Pons (tissue), 1 donor: ENCODE measurements at regions not wholly inside any gene's neighbourhood (a gene's known extent, or its start where the extent isn't known, plus 50 kb on each side); places are given as distances from the start of the nearest gene placed in this dataset.
"Not testable (repeated sequence)": the region's sequence is repeated elsewhere in the genome, so short reads cannot be mapped to it uniquely, and the experiment has no call there.

Source experiments
- DNase-seq: peaks from one replicate; pipeline ENCODE4 v3.0.0-alpha.2; 2016; ENCODE audit warnings: low spot score

DNA sequence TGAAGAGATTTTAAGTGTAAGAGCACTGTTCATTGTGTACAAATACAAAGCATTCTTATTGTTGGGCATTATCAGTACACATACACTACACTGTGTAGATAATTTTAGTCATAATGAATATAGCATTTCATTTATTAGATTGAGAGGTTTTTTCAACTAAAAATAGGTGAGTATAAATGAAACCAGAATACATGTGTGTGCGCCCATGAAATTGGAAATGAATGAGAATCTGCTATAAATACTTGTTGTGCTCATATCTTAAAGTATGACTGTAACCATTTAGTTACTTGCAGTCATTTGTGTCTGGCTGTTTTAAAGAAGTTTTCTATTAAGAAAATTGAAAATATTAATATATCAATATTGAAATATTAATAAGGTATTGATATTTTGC lies 189.0 kb upstream of the MEF2C start:
- DNase-seq: no peak

DNA sequence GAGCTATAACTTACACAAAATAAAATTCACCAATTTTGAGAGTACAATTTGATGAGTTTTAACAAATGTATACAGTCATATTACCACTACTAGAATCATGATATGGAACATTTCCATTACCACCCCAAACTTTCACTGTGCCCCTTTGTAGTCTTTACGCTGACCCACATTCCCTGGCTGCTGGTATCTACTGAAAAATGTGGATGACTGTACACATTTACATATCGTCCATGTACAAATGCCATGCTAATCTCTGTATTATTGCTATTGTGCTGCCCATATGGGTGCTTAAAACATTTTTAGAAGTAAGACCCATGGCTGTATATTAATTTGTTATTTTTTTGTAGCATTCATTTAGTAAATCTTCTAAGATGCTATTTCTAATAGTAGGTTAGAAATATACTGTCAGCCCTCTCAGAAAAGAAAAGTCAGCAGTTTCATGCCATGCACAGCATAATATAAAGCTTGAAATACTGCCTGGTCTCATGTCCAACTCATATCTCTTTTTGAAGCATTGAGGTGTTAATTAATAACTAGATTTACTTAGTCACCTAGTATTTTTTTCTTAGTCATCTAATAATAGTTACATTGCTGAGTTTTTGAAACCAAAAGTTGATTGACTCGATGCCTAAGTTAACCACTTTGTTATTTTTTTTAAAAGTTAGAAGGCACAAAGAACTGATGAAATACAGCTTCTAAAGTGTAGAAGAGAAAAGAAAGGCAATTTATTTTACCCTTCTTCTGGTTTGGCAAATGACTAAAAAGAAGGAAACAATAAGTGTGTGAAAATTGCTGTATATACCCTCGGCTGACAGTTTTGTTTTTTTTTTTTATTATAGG lies 188.3 kb upstream of the MEF2C start:
- no peak for DNase-seq

DNA sequence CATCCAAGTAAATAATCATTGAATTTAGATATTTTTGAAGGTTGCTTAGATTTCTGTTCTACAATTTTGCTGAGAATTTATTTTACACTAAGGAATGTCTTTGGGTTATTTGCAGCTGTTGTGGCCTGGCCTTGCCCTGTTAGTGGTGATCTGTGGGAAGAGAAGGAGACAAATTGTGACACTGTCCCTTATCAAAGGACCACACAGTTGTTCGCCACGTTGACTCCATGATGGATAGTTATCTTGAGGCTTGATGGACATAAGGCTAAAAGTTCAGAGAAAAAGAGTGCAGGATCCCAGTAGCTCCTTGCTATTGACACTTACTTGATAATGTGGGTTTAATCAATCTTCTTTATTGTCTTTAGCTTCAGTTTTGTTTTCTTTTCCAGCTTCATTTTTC lies 186.6 kb upstream of the MEF2C start:
- DNase-seq: no peak

DNA sequence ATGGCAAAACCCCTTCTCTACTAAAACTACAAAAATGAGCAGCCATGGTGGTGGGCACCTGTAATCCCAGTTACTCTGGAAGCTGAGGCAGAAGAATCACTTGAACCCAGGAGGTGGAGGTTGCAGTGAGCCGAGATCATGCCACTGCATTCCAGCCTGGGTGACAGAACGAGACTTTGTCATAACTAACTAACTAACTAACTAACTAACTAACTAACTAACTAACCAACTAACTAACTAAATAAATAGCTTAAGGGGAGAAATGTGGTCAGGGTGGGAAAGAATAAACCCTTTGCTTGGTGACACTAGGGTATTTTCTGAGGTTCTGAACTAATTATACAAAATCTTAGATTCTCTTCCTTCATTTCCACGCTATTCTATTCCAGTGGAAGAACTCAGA lies 184.4 kb upstream of the MEF2C start:
- no peak for DNase-seq

DNA sequence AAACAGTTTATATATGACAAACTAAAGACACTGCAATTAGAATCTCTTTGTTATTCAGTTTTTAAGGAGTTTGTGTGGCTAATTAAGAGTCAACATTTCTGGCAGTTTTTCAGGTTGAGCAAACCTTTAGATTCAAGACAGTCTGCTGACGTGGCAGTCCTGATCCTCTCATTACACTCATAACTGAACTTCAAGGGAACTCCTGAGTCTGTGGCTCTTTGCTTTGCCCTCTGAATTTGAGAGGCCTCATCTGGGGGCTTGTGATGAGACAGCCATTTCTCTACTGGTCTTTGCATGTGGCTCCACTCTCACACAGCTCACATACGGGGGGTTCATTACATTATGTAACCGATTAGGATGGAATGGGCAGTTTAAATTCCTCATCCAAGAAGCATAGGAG lies 182.9 kb upstream of the MEF2C start:
- DNase-seq: no peak

DNA sequence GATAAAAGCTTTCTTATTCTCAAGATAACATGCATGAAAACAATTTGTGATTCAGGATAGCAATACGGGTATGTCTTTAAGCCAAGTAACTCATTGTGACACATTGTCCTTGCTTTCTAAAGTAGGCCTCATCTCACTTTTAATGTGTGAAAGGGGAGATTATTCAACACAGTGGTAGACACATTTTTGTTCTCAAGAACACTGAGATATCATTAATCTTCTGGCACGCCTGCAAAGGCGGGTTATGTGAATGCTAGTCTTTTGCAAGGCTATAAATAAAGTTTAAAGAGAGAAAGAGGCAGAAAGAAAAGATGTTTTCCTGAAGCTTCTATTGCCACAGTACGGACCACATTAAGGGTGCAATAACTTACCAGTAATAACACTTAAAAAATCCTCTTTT lies 181.8 kb upstream of the MEF2C start:
- no peak for DNase-seq

DNA sequence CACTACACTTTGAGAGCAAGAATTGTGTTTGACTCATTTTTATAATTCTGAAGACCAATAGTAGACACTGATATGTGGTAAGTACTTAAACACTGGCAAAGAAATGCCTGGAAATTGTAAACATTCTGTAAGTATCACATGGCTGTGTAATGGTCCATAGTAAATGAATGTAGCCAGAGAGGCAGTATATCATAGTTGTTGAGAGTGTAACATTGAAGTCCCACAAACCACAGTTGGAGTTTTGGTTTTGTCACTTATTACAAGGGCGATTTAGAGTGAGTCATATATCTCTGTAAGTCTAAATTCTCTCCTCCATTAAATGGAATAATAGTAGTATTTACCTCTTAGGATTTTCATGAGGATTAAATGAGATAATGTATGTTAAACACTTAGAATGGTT lies 181.1 kb upstream of the MEF2C start:
- DNase-seq: no peak

DNA sequence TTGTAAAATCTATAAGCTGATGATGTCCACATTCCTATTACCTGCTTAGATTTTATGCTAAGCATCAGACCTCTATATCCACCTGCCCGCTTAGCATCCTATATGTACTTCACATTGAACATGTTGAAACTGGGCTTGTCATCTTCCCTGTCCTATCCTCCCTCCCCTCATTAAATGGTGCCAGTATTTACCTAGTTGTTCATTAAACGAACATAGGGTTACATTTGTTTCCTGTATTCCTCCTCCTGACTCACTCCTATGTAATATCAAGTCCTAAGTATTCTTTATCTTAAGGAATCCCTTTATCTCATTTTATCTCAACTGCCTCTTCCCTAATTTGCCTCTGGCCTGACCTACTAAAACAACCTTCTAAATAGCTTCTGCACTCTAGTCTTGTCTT lies 177.8 kb upstream of the MEF2C start:
- DNase-seq: no peak

DNA sequence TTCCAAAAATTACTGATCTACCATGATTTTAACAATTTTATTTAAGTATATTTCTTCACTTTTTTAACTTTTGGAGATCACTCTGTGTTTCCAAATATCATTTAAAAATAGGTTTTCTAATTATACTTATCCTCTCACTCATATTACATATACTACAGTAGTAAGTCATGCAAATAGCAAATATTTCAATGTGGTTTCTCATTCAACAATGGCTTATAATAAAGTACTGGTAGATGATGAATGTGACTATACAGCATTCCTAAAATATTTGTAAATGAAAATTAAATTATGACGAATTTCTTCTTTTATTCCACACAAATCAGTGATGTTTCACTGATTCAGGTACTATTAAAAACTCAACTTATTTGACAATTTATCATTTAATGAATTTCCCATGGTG lies 176.3 kb upstream of the MEF2C start:
- no peak for DNase-seq

DNA sequence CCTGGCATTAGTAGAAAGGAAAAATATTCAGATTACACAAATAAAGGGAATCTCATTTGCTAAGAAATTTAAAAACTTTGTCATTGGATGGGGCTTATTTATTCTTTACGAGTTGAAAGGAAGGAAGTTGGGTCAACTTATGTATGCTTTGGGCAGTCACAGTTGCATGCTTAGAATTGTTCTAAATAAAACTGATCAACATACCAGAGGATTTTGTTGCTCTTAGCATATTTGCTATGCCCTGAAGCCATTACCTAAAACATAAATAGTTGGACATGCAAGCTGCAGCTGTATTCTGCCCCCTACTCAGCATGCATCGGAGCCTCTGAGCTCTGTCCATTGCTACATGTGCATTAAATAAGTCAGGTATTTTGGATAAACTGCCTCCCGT lies 172.7 kb upstream of the MEF2C start:
- DNase-seq: no peak

DNA sequence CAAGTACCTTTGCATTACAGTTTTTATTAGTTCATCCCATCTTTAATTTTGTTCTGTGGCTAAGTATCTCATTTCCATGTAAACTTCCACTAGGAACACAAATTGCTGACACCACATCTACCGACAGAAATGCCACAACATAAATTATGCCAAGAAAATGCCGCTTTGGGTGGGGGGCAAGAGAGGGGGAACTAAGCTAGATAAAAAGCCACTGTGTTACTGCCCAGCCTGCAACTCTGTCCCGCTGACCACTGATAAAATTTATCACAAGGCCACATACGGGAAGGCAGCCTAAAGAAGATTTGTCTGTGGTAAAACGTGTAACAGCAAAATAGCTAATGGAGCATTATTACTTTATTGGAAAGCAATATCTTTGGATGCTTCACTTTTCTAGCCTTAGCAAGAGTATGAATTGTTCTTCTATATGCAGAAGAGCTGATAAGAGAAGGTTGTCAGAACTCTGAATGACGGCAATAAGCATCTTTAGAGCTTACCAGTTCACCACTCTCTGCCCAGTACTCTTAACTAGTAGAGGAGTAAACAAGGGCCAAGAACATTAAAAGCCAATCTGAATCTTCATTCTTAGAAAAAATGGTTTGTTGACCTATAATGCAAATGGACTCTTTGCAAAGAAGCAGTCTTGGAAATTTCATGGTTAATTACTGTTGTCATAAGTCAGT lies 172.2 kb upstream of the MEF2C start:
- no peak for DNase-seq

DNA sequence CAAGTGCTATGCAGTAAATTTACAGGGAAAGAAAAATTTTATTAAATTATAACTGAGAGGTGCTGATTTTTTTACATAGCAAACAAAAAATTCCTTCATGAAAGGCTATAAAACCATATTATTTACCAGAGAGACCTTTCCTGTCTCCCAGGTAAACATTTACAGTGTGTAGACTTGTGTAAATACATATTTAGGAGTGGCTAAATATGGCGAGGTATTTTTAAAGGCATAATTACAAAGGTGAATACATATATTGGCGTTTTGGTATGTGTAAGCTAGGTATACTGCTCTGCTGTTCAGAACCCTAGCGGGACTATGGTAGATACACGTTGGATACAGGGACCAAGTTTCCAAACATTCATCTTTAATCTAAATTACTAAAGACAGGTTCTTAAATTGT lies 170.6 kb upstream of the MEF2C start:
- DNase-seq: no peak

DNA sequence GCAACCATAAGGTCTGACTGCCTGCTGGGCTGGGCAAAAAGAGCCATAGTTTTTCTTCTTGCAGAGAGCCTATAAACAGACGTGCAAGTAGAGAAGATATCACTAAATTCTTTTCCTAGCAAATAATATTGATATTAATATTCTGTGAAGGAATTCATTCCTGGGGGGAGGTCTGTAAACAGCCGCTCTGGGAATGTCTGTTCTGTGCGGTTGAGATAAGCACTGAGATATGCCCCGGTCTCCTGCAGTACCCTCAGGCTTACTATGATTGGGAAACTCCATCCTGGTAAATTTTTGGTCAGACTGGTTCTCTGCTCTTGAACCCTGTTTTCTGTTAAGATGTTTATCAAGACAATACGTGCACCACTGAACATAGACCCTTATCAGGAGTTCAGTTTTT lies 167.1 kb upstream of the MEF2C start:
- not testable (repeated sequence) for DNase-seq

DNA sequence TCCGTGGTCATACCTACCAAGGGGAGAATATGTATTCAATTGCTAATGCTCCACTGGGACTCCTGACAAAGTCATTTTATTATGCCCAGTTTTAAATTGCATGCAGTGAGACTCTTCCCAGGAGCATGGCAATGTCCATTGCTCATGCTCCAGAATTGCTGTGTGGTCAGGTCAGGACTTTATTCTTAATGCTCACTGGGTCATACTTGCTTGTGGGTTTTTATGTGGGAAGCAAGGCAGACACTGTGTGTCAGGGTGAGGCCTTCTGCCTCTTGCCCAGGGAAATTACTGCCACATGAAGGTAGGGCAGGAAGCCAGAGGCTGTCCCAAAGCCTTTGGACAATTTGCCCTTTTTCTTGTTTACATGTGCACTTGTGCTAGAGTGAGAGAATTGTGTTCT lies 164.6 kb upstream of the MEF2C start:
- no peak for DNase-seq

DNA sequence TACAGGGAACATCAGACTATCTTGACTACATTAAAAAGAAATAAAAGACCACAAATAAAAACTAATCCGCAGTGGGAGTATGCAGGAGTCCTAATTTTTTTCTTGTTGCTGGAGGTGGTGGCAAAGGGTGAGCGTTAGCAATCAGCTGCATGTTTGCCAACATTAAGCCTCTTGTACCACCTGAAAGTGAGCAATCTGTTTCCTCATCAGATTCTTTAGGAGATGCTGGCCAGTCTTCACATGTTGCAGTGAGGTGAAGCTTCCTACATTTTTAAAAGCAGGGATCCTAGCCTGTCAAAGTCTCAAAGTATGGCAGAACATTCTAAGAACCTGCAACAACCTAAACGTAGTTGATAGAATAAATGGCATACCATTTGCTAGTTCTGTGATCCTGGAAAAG lies 162.2 kb upstream of the MEF2C start:
- DNase-seq: no peak

DNA sequence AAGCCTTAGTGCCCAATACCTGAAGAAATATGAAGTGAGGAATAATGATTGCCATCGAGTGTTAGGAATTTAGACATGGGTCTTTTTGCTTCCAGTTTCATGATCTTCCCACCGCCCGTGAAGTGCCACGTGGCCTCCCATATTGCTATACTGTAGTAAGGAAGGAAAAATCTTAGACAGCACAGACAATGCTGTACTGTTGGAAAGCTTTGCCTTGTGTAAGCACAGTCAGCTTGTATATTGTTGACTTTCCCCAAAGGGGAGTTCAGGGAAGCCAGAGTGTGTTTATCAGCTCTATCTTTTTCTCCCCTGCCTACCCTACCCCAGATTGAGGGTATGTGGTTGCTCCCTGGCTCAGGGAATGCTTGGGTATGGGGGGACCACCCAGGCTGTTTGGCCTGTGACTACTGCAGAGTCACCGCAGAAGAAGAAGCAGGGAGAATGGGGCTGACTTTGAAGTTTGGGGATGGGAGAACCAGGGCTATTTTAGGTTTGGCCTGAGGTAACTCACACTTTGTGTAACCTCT lies 161.8 kb upstream of the MEF2C start:
- no peak for DNase-seq

DNA sequence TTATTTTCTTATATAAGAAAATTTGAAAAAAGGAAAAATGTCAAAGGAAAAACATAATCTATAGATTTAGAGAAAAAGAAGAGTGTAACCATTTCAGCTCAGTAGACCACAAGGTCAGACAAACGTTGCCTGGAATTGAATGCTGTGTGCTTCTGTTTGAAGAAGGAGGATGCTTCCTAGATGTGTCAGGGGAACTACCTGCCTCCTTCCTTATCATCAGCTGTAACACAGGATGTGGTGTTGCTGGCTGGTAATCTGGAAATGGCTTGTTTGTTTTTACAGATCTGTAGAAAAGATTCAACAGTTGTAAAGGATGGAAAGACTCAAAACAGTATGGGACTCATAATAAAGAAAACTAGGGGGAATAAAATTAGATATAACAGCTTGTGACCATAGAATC lies 160.7 kb upstream of the MEF2C start:
- DNase-seq: no peak

DNA sequence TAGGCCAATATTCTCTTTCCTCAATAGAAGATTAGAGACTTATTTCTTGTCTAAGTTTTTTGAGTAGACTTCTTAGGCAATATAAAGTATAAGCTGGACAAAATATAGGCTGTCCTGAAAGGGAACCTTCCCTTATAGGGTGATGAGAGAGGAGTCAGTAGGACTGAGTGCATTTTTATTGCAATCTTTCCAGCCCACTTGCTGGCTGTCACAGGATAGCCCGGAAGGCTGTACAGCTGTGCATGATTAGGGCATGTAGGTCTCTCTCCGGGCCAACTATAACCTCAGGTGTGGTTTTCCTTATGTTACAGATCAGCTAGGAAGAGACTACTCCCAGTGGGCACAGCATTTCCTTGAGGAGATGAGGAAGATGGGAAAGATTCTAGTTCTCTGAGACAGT lies 159.8 kb upstream of the MEF2C start:
- DNase-seq: no peak

DNA sequence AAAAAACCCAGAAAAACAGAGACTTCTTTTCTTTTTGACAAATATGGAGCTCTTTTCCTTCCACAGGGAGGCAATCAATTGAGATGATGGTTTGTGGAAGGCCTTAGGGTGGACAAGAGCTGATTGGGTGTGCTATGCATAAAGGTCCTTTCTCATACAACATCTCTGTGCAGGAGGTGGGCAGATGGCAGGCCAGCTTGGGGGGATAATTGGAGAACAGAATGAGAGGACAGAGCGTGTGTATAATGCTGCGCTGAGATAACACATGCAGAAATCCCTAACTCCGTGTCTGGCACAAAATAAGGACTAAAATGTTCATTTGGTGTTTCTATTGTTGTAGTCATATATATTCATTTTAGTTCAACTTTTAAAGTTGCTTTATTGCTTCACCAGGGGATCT lies 159.0 kb upstream of the MEF2C start:
- no peak for DNase-seq

DNA sequence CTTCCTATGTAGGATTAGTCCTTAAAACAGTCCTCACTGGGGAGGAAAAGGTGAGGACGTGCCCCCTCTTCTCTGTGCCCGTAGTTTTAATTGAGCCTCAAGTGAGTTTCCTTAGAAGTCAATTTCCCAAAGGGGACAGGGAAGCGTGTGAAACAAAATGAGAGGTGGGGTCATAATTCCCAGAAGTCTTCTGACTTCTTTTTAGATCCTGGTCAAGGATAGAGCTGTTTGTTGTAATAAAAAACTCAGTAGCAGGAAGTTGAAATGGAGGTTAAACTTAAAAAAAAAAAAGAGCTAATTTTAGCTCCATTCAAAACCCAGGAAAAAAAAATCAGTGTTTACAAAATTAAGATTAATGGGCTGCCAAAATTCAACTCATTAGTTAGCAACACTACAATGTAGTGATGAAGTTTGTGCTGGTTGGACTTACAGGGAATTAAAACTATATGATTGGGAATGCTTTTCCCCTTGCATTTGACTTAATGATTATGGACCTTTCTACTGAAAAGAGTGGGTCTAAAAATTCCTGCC lies 158.3 kb upstream of the MEF2C start:
- no peak for DNase-seq

DNA sequence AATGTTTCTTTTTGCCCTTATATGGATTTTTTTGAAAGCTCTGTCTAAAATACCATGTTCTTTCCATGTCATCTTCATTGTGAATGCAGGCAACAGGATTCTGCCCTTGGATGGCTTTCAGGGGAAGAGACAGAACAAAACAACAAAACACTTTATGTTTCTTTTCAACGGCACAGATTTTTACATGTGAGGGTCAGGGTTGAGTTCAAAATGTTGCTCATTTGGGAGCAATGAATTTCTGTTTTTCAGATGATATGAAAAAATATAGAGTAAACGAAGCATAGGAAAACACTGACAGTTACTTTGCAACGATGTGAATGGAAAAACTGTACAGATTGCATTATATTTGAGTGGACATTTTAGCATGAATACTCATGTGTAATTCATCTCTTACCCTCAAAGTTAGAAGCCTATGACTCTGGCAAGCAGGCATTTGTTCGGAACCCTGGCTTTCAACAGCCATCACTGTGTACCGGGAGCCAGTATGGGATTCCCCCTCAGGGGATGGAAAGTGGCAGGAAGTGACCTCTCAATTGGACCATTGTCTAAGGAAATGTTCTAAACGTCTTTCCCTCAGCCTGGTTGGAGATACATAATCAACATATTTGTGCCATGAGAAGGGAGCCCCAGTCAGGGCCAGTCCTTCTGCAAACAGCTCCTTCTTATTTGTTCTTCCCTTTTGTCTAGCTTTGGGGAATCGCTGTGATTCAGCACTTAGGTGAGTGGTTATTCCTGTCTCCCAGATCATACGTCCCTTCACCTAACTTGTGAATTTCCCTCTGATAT lies 153.9 kb upstream of the MEF2C start:
- no peak for DNase-seq

DNA sequence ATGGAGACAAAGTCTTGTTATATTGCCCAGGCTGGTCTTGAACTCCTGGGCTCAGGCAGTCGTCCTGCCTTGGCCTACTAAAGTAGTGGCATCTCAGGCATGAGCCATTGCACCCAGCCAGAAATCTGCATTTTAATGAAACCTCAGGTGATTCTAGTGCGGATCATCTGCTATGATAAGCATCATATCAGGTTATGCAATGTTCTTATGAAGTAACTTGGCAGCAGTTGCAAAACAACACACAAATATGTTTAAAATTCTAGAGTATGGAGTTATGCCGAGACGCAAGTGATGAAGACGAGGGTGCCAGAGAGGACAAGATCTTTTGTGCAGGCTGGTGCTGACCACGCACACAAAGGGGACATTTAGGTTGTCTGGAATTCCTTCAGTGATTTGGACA lies 153.2 kb upstream of the MEF2C start:
- no peak for DNase-seq

DNA sequence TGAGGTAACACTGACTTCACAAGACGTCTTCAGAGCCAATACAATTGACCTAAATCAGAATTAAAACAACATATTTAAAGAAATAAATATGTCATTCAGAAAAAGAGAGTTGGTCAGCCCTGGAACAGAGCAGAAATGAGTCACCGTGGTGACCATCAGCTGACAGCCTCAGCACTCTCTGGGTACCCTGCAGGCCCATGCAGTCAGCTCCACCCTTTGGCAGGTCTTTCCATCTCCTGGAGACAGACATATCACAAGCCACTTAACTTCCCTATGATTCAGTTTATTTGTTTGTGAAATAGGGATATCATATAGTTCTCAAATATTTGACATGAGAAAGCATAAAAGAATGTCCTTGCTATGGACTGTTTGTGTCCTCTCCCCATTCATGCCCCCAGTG lies 151.6 kb upstream of the MEF2C start:
- DNase-seq: no peak
